GM12878 (cell line): ENCODE measurements at regions not wholly inside any gene's neighbourhood (a gene's known extent, or its start where the extent isn't known, plus 50 kb on each side); places are given as distances from the start of the nearest gene placed in this dataset.

Source experiments
- ATAC-seq: fragments of 200-7000 bp; cut with Tn5 transposase; 3 replicates; pipeline ENCODE4 v1.9.1; 2020; ENCODE audit warnings: mild to moderate bottlenecking, moderate library complexity
- BruUV-seq: library from RNA; stranded (reverse); fragments of 400-500 nt; replicated peaks from 2 replicates; lab custom pipeline; 2021; lab: Mats Ljungman, UMichigan
- CTCF ChIA-PET: fragments of 300-600 bp; sonication (Branson Sonifier 250); formaldehyde crosslinking; extraction: SDS; loops from one replicate; lab custom pipeline; 2021; ENCODE audit warnings: inconsistent platforms; lab: Yijun Ruan, JAX
- POLR2A ChIA-PET: fragments of 350-600 bp; formaldehyde crosslinking; extraction: SDS; loops from one replicate; lab custom pipeline; 2021; ENCODE audit warnings: inconsistent platforms; lab: Charles Lee
- RAD21 ChIA-PET: fragments of 300-600 bp; sonication (Branson Sonifier 250); formaldehyde crosslinking; loops from one replicate; lab custom pipeline; 2023; ENCODE audit warnings: antibody characterized with exemption; ENCODE audit not compliant: unreplicated experiment; lab: Charles Lee
- SMC1A ChIA-PET: fragments of 300-600 bp; sonication (Branson Sonifier 250); formaldehyde crosslinking; loops from one replicate; lab custom pipeline; 2023; ENCODE audit not compliant: unreplicated experiment, uncharacterized antibody; lab: Charles Lee
- DNase-seq: peaks from one replicate; pipeline ENCODE4 v3.0.0-alpha.2; 2011; ENCODE audit warnings: low read depth, low spot score
- FAIRE-seq: peaks from 3 replicates; lab custom pipeline; 2011; peaks lifted over from hg19 to GRCh38; lab: Jason Lieb, UNC
- H2AFZ ChIP-seq: 2 replicates; pipeline ENCODE4 v1.6.0; 2011; ENCODE audit warnings: low read depth, low read length, control low read depth; ENCODE audit not compliant: control insufficient read depth
- H3K27ac ChIP-seq: 2 replicates; pipeline ENCODE4 v1.5.1; 2011; ENCODE audit warnings: control low read depth; ENCODE audit not compliant: control insufficient read depth, insufficient read depth
- H3K27me3 ChIP-seq, 2 experiments: replicated peaks in 1 of 2; 2 replicates each; pipeline versions ENCODE4 v1.6.0 to v1.6.1; 2011; ENCODE audit warnings: low read length in 1 of 2; ENCODE audit not compliant: control insufficient read depth in 2 of 2, insufficient read depth in 2 of 2
- H3K36me3 ChIP-seq, 2 experiments: 2 replicates each; pipeline ENCODE4 v1.5.1; 2011; ENCODE audit warnings: low read length in 1 of 2; ENCODE audit not compliant: control insufficient read depth in 2 of 2, insufficient read depth in 2 of 2
- H3K4me1 ChIP-seq: 2 replicates; pipeline ENCODE4 v1.6.1; 2011; ENCODE audit warnings: mild to moderate bottlenecking, low read length, moderate library complexity, mixed read lengths; ENCODE audit not compliant: control insufficient read depth, insufficient read depth
- H3K4me2 ChIP-seq: 2 replicates; pipeline ENCODE4 v1.6.0; 2011; ENCODE audit warnings: control low read depth; ENCODE audit not compliant: control insufficient read depth, insufficient read depth
- H3K4me3 ChIP-seq: fragments of 200-600 bp; sonication (generic); 2 replicates; pipeline ENCODE4 v1.5.1; 2016
- H3K79me2 ChIP-seq: 2 replicates; pipeline ENCODE4 v1.6.0; 2011; ENCODE audit warnings: low read length; ENCODE audit not compliant: control insufficient read depth, insufficient read depth
- H3K9ac ChIP-seq: 2 replicates; pipeline ENCODE4 v1.8.0; 2011; ENCODE audit warnings: low read length, control low read depth, mixed read lengths; ENCODE audit not compliant: control insufficient read depth, insufficient read depth
- H3K9me3 ChIP-seq: replicated peaks from 3 replicates; pipeline ENCODE4 v1.5.1; 2011; ENCODE audit warnings: mild to moderate bottlenecking, low read length; ENCODE audit not compliant: control insufficient read depth, insufficient read depth
- H4K20me1 ChIP-seq: 2 replicates; pipeline ENCODE4 v1.6.0; 2011; ENCODE audit not compliant: control insufficient read depth, insufficient read depth
- CEBPB ChIP-seq, 2 experiments: fragments of 150-350 bp in 1 of 2; IDR thresholded peaks; 2 replicates each; pipeline ENCODE4 v1.6.1; 2012 to 2014; ENCODE audit warnings: low read depth in 2 of 2, low read length in 2 of 2, borderline replicate concordance in 1 of 2, inconsistent platforms in 1 of 2
- CHD4 ChIP-seq: fragments of 200-600 bp; sonication (generic); IDR thresholded peaks from 2 replicates; pipeline ENCODE4 v1.6.1; 2016; ENCODE audit warnings: mild to moderate bottlenecking
- E2F4 ChIP-seq: IDR thresholded peaks from 2 replicates; pipeline ENCODE4 v1.6.1; 2012; ENCODE audit warnings: low read depth, low read length, improper control_type of control experiment
- ESRRA ChIP-seq: IDR thresholded peaks from 2 replicates; pipeline ENCODE4 v1.6.1; 2012; ENCODE audit warnings: mild to moderate bottlenecking, low read length, improper control_type of control experiment
- FOS ChIP-seq: IDR thresholded peaks from 3 replicates; pipeline ENCODE4 v1.6.1; 2011; ENCODE audit warnings: borderline replicate concordance; ENCODE audit not compliant: insufficient read length; ENCODE audit errors: extremely low read depth
- PAX5 ChIP-seq: IDR thresholded peaks from 2 replicates; pipeline ENCODE4 v1.6.1; 2011; ENCODE audit warnings: low read depth, low read length, borderline replicate concordance
- REST ChIP-seq: IDR thresholded peaks from 2 replicates; pipeline ENCODE4 v1.6.1; 2012; ENCODE audit warnings: mild to moderate bottlenecking, low read depth, low read length
- USF2 ChIP-seq: IDR thresholded peaks from 2 replicates; pipeline ENCODE4 v1.6.1; 2011; ENCODE audit warnings: low read depth, low read length, improper control_type of control experiment, borderline replicate concordance
- ZNF622 ChIP-seq: fragments of 450-650 bp; IDR thresholded peaks from 2 replicates; pipeline ENCODE4 v1.6.1; 2017; ENCODE audit warnings: mild to moderate bottlenecking, inconsistent platforms
- ZNF687 ChIP-seq: fragments of 450-650 bp; IDR thresholded peaks from 2 replicates; pipeline ENCODE4 v1.6.1; 2017; ENCODE audit warnings: mild to moderate bottlenecking, moderate library complexity
- WGBS: methylation state at CpG from one replicate; pipeline ENCODE4 v1.1.6; 2016; ENCODE audit warnings: low lambda C conversion rate; ENCODE audit not compliant: insufficient replicate concordance, insufficient coverage; ENCODE audit errors: missing lambda C conversion rate; 5-methylcytosine and 5-hydroxymethylcytosine counted together
- in situ Hi-C: fragments of 300-500 bp; cut with MboI; formaldehyde crosslinking; loops from 9 replicates; pipeline ENCODE4 v1.14.3; 2018; ENCODE audit warnings: mixed read lengths
- intact Hi-C: fragments of 100-400 bp; cut with micrococcal nuclease; formaldehyde crosslinking; loops from one replicate; pipeline ENCODE4 v1.14.2; 2022; ENCODE audit not compliant: unreplicated experiment

GRCh38 chr13:73387318-73387717 lies 328.5 kb downstream of the KLF5 start:
- Histone ChIP-seq H3K4me3 (no peak overlapping the region), H3K27me3 (no peaks in the 10 kb centered on the region), H3K4me2 (no peak overlapping the region), H3K27ac (no peak overlapping the region), H2AFZ (no peak overlapping the region), H3K4me1 (no peaks in the 10 kb centered on the region), H4K20me1 (no peaks in the 10 kb centered on the region), H3K79me2 (no peaks in the 10 kb centered on the region), H3K9ac (no peak overlapping the region), H3K9me3 (no peaks in the 10 kb centered on the region), H3K36me3 (no peaks in the 10 kb centered on the region)
- ATAC-seq (no peak), DNase-seq (no peak), FAIRE-seq (no peak)
- no TSS peak for BruUV-seq
- WGBS: 57% methylated on average over 6 of the region's 6 CpGs
- TF ChIP-seq E2F4 (no peak), ZNF687 (no peak), CEBPB (IDR thresholded peaks at IDR 0.05; ENCODE audit: borderline replicate concordance in 1 of 2, low read depth in 2 of 2, low read length in 2 of 2) (no peak), USF2 (no peak), FOS (no peak), REST (no peak), ZNF622 (no peak), PAX5 (no peak), ESRRA (no peak), CHD4 (no peak)
- in situ Hi-C loops (no loop called here), intact Hi-C loops (no loop called here)
- POLR2A ChIA-PET: interaction anchor here (0.6 kb wide), 1 partner anchor 18 kb away, joined by 3 read pairs; no protein-coding TSS in a partner anchor
- CTCF ChIA-PET: no interaction called here
- SMC1A ChIA-PET: no interaction called here
- RAD21 ChIA-PET: no interaction called here
